ENCODE measurements at regions not wholly inside any gene's neighbourhood (a gene's known extent, or its start where the extent isn't known, plus 50 kb on each side); places are given as distances from the start of the nearest gene placed in this dataset.

- Histone ChIP-seq H3K4me2 (ENCODE audit: control insufficient read depth, extremely low read depth, insufficient read depth, low read depth, low read length) (no peak overlapping the region), H3K9ac (ENCODE audit: control insufficient read depth, extremely low read depth, insufficient read depth, low read length) (no peak overlapping the region), H2AFZ (ENCODE audit: control insufficient read depth, low read length) (no peak overlapping the region), H3K9me1 (ENCODE audit: control insufficient read depth, extremely low read depth, insufficient read depth, low read length) (no peaks in the 10 kb centered on the region), H3K4me3 (ENCODE audit: control insufficient read depth in 2 of 3, extremely low read depth in 1 of 3, insufficient read depth in 2 of 3, low read depth in 1 of 3, low read length in 3 of 3) (no peak overlapping the region), H3K36me3 (ENCODE audit: control insufficient read depth in 2 of 2, extremely low read depth in 1 of 2, insufficient read depth in 2 of 2, low read length in 2 of 2) (no peaks in the 10 kb centered on the region), H3K27ac (ENCODE audit: control insufficient read depth, insufficient read depth, low read length) (no peak overlapping the region), H3K27me3 (ENCODE audit: control insufficient read depth, extremely low read depth, insufficient read depth, low read length) (no peaks in the 10 kb centered on the region), H4K20me1 (ENCODE audit: control insufficient read depth, extremely low read depth, insufficient read depth, low read length) (no peaks in the 10 kb centered on the region), H3K79me2 (ENCODE audit: control insufficient read depth, insufficient read depth, low read length) (no peaks in the 10 kb centered on the region), H3K4me1 (ENCODE audit: control insufficient read depth, extremely low read depth, insufficient read depth, low read length) (no peaks in the 10 kb centered on the region), H3K9me3 (ENCODE audit: control insufficient read depth, low read depth, low read length) (no peaks in the 10 kb centered on the region)
- FAIRE-seq: no peak
- TF ChIP-seq EZH2 (IDR thresholded peaks at IDR 0.05; ENCODE audit: low read length): no peak
- dilution Hi-C loops (cut with MboI; ENCODE audit: extremely low pct_ligation_motif_present, low sequenced_read_pairs): no loop called here
- no peak for DNase-seq (ENCODE audit: low read depth, low spot score)
These were observed 309.7 kb upstream of the RBMS3 start for GRCh38 chr3:28971156-28971555.

- Histone ChIP-seq H3K4me2 (ENCODE audit: control insufficient read depth, extremely low read depth, insufficient read depth, low read depth, low read length) (no peak overlapping the region), H3K36me3 (ENCODE audit: control insufficient read depth in 2 of 2, extremely low read depth in 1 of 2, insufficient read depth in 2 of 2, low read length in 2 of 2) (no peaks in the 10 kb centered on the region), H3K27ac (ENCODE audit: control insufficient read depth, insufficient read depth, low read length) (no peak overlapping the region), H3K4me3 (ENCODE audit: control insufficient read depth in 2 of 3, extremely low read depth in 1 of 3, insufficient read depth in 2 of 3, low read depth in 1 of 3, low read length in 3 of 3) (no peak overlapping the region), H4K20me1 (ENCODE audit: control insufficient read depth, extremely low read depth, insufficient read depth, low read length) (no peaks in the 10 kb centered on the region), H2AFZ (ENCODE audit: control insufficient read depth, low read length) (no peak overlapping the region), H3K79me2 (ENCODE audit: control insufficient read depth, insufficient read depth, low read length) (no peaks in the 10 kb centered on the region), H3K9ac (ENCODE audit: control insufficient read depth, extremely low read depth, insufficient read depth, low read length) (no peak overlapping the region), H3K9me3 (ENCODE audit: control insufficient read depth, low read depth, low read length) (no peaks in the 10 kb centered on the region), H3K4me1 (ENCODE audit: control insufficient read depth, extremely low read depth, insufficient read depth, low read length) (no peaks in the 10 kb centered on the region), H3K9me1 (ENCODE audit: control insufficient read depth, extremely low read depth, insufficient read depth, low read length) (no peaks in the 10 kb centered on the region), H3K27me3 (ENCODE audit: control insufficient read depth, extremely low read depth, insufficient read depth, low read length) (no peaks in the 10 kb centered on the region)
- TF ChIP-seq CTCF (optimal IDR thresholded peaks at IDR 0.05 in 1 of 3, IDR thresholded peaks at IDR 0.05 in 1 of 3, conservative IDR thresholded peaks at IDR 0.05 in 1 of 3; ENCODE audit: extremely low read depth in 1 of 3, insufficient read depth in 2 of 3, low read length in 3 of 3) (no peak), EZH2 (IDR thresholded peaks at IDR 0.05; ENCODE audit: low read length) (no peak)
- no peak for FAIRE-seq
- dilution Hi-C loops (cut with MboI; ENCODE audit: extremely low pct_ligation_motif_present, low sequenced_read_pairs): no loop called here
- no peak for DNase-seq (ENCODE audit: low read depth, low spot score)
These were observed 307.9 kb upstream of the RBMS3 start for GRCh38 chr3:28972921-28973320.

- H4K20me1 ChIP-seq (ENCODE audit: control insufficient read depth, extremely low read depth, insufficient read depth, low read length): no peaks in the 10 kb centered on the region
- no peaks in the 10 kb centered on the region for H3K27me3 ChIP-seq (ENCODE audit: control insufficient read depth, extremely low read depth, insufficient read depth, low read length)
- no peaks in the 10 kb centered on the region for H3K79me2 ChIP-seq (ENCODE audit: control insufficient read depth, insufficient read depth, low read length)
- no peaks in the 10 kb centered on the region for H3K9me1 ChIP-seq (ENCODE audit: control insufficient read depth, extremely low read depth, insufficient read depth, low read length)
- H3K9ac ChIP-seq (ENCODE audit: control insufficient read depth, extremely low read depth, insufficient read depth, low read length): no peak overlapping the region
- H3K4me3 ChIP-seq (ENCODE audit: control insufficient read depth in 2 of 3, extremely low read depth in 1 of 3, insufficient read depth in 2 of 3, low read depth in 1 of 3, low read length in 3 of 3): no peak overlapping the region
- H3K4me1 ChIP-seq (ENCODE audit: control insufficient read depth, extremely low read depth, insufficient read depth, low read length): no peaks in the 10 kb centered on the region
- H3K9me3 ChIP-seq (ENCODE audit: control insufficient read depth, low read depth, low read length): no peaks in the 10 kb centered on the region
- no peak overlapping the region for H3K27ac ChIP-seq (ENCODE audit: control insufficient read depth, insufficient read depth, low read length)
- DNase-seq (ENCODE audit: low read depth, low spot score): no peak
- TF ChIP-seq EZH2 (IDR thresholded peaks at IDR 0.05; ENCODE audit: low read length): no peak
- no peak for TF ChIP-seq CTCF (optimal IDR thresholded peaks at IDR 0.05 in 1 of 3, IDR thresholded peaks at IDR 0.05 in 1 of 3, conservative IDR thresholded peaks at IDR 0.05 in 1 of 3; ENCODE audit: extremely low read depth in 1 of 3, insufficient read depth in 2 of 3, low read length in 3 of 3)
- dilution Hi-C loops (cut with MboI; ENCODE audit: extremely low pct_ligation_motif_present, low sequenced_read_pairs): no loop called here
- no peak overlapping the region for H3K4me2 ChIP-seq (ENCODE audit: control insufficient read depth, extremely low read depth, insufficient read depth, low read depth, low read length)
- no peak for FAIRE-seq
- H2AFZ ChIP-seq (ENCODE audit: control insufficient read depth, low read length): no peak overlapping the region
- no peaks in the 10 kb centered on the region for H3K36me3 ChIP-seq (ENCODE audit: control insufficient read depth in 2 of 2, extremely low read depth in 1 of 2, insufficient read depth in 2 of 2, low read length in 2 of 2)
These were observed 307.3 kb upstream of the RBMS3 start for GRCh38 chr3:28973609-28974008.

Measured in keratinocyte (primary cell).